GM18517 (cell line): ENCODE measurements at regions not wholly inside any gene's neighbourhood (a gene's known extent, or its start where the extent isn't known, plus 50 kb on each side); places are given as distances from the start of the nearest gene placed in this dataset.

Experiments used
- ATAC-seq: cut with Tn5 transposase; IDR thresholded peaks from one replicate; pipeline ENCODE4 v1.9.1; 2021; ENCODE audit warnings: mild to moderate bottlenecking, moderate library complexity; ENCODE audit not compliant: unreplicated experiment

- no peak for ATAC-seq
Observed at GRCh38 chrX:39381422-39381821, 580.2 kb downstream of the MID1IP1 start.

GRCh38 chrX:39384996-39385395 lies 583.7 kb downstream of the MID1IP1 start:
- ATAC-seq, result no peak

- no peak for ATAC-seq
Observed at GRCh38 chrX:39388730-39389129, 587.5 kb downstream of the MID1IP1 start.

- ATAC-seq, result no peak
Observed at GRCh38 chrX:39396358-39396995, 595.2 kb downstream of the MID1IP1 start.

GRCh38 chrX:39397561-39398199 lies 596.4 kb downstream of the MID1IP1 start:
- ATAC-seq, result no peak

GRCh38 chrX:39398215-39398962 lies 597.1 kb downstream of the MID1IP1 start:
- no peak for ATAC-seq

GRCh38 chrX:39398963-39399261 lies 597.7 kb downstream of the MID1IP1 start:
- ATAC-seq, result no peak

GRCh38 chrX:39399387-39399786 lies 598.1 kb downstream of the MID1IP1 start:
- no peak for ATAC-seq

GRCh38 chrX:39401483-39402110 lies 600.3 kb downstream of the MID1IP1 start:
- ATAC-seq, result no peak

- no peak for ATAC-seq
Observed at GRCh38 chrX:39402158-39402557, 600.9 kb downstream of the MID1IP1 start.

GRCh38 chrX:39406799-39407198 lies 605.5 kb downstream of the MID1IP1 start:
- ATAC-seq, result no peak

GRCh38 chrX:39409246-39409917 lies 608.1 kb downstream of the MID1IP1 start:
- no peak for ATAC-seq

- ATAC-seq, result no peak
Observed at GRCh38 chrX:39414290-39414854, 613.1 kb downstream of the MID1IP1 start.

GRCh38 chrX:39416547-39417260 lies 615.4 kb downstream of the MID1IP1 start:
- no peak for ATAC-seq

GRCh38 chrX:39418254-39418704 lies 617.0 kb downstream of the MID1IP1 start:
- ATAC-seq, result no peak

- no peak for ATAC-seq
Observed at GRCh38 chrX:39418731-39419638, 617.7 kb downstream of the MID1IP1 start.

- ATAC-seq, result no peak
Observed at GRCh38 chrX:39421006-39421405, 619.7 kb downstream of the MID1IP1 start.

- no peak for ATAC-seq
Observed at GRCh38 chrX:39425124-39425806, 624.0 kb downstream of the MID1IP1 start.

- ATAC-seq, result no peak
Observed at GRCh38 chrX:39426101-39426500, 624.8 kb downstream of the MID1IP1 start.
